ENCODE measurements at regions not wholly inside any gene's neighbourhood (a gene's known extent, or its start where the extent isn't known, plus 50 kb on each side); places are given as distances from the start of the nearest gene placed in this dataset.

- no peak for TF ChIP-seq EZH2 (IDR thresholded peaks at IDR 0.05; ENCODE audit: borderline replicate concordance, low read depth, low read length, poor library complexity, severe bottlenecking)
- TF ChIP-seq CTCF (conservative IDR thresholded peaks at IDR 0.05; ENCODE audit: low read depth, low read length), result no peak
These were observed 146.1 kb upstream of the OTOS start for GRCh38 chr2:240286596-240286995.

Data from A673 (cell line).